Chondrocyte (in vitro differentiated cells): ENCODE measurements at regions not wholly inside any gene's neighbourhood (a gene's known extent, or its start where the extent isn't known, plus 50 kb on each side); places are given as distances from the start of the nearest gene placed in this dataset.

Experiments used
- DNase-seq: peaks from one replicate; pipeline ENCODE4 v3.0.0; 2021; ENCODE audit warnings: mixed read lengths, low spot score
- H3K27ac Mint-ChIP-seq: one replicate; pipeline ENCODE4 v1.8.0; 2021; ENCODE audit warnings: mild to moderate bottlenecking, moderate library complexity, mixed read lengths; ENCODE audit not compliant: unreplicated experiment
- H3K27me3 Mint-ChIP-seq: 2 replicates; pipeline ENCODE4 v1.8.0; 2021; ENCODE audit warnings: low read depth, mixed read lengths
- H3K36me3 Mint-ChIP-seq: 2 replicates; pipeline ENCODE4 v1.8.0; 2021; ENCODE audit warnings: low read depth, mixed read lengths
- H3K4me1 Mint-ChIP-seq: 2 replicates; pipeline ENCODE4 v1.8.0; 2021; ENCODE audit warnings: low read depth, mild to moderate bottlenecking, mixed read lengths
- H3K4me3 Mint-ChIP-seq: one replicate; pipeline ENCODE4 v1.8.0; 2021; ENCODE audit warnings: mild to moderate bottlenecking, moderate library complexity, mixed read lengths; ENCODE audit not compliant: unreplicated experiment
- H3K9me3 Mint-ChIP-seq: 2 replicates; pipeline ENCODE4 v1.8.0; 2021; ENCODE audit warnings: low read depth, mixed read lengths
- CTCF ChIP-seq: fragments of 200-600 bp; sonication (generic); IDR thresholded peaks from 2 replicates; pipeline ENCODE4 v1.5.0; 2021; ENCODE audit warnings: antibody characterized with exemption, mild to moderate bottlenecking, moderate library complexity

- Mint-ChIP-seq H3K9me3 (peaks cover 15% of the 10 kb centered on the region), H3K36me3 (no peaks in the 10 kb centered on the region), H3K27me3 (no peaks in the 10 kb centered on the region), H3K4me1 (no peaks in the 10 kb centered on the region), H3K4me3 (no peak overlapping the region), H3K27ac (no peak overlapping the region)
- no peak for DNase-seq
- TF ChIP-seq CTCF = no peak
These were observed 194.2 kb upstream of the SLITRK2 start for GRCh38 chrX:145623453-145623852.

GRCh38 chrX:145630081-145630480, 187.5 kb upstream of the SLITRK2 start:
- no peaks in the 10 kb centered on the region for H3K36me3 Mint-ChIP-seq
- H3K9me3 Mint-ChIP-seq = peaks cover 32% of the 10 kb centered on the region
- no peak overlapping the region for H3K4me3 Mint-ChIP-seq
- TF ChIP-seq CTCF = no peak
- H3K4me1 Mint-ChIP-seq = no peaks in the 10 kb centered on the region
- no peaks in the 10 kb centered on the region for H3K27me3 Mint-ChIP-seq
- peak; percentile 56 for DNase-seq
- no peak overlapping the region for H3K27ac Mint-ChIP-seq

- peak; percentile 93 for DNase-seq
- H3K27ac Mint-ChIP-seq = no peak overlapping the region
- no peaks in the 10 kb centered on the region for H3K4me1 Mint-ChIP-seq
- H3K9me3 Mint-ChIP-seq = peaks cover 41% of the 10 kb centered on the region
- no peaks in the 10 kb centered on the region for H3K36me3 Mint-ChIP-seq
- TF ChIP-seq CTCF = no peak
- no peak overlapping the region for H3K4me3 Mint-ChIP-seq
- no peaks in the 10 kb centered on the region for H3K27me3 Mint-ChIP-seq
These were observed 186.7 kb upstream of the SLITRK2 start for GRCh38 chrX:145630806-145631435.

GRCh38 chrX:145631461-145631951, 186.1 kb upstream of the SLITRK2 start:
- peaks cover 43% of the 10 kb centered on the region for H3K9me3 Mint-ChIP-seq
- H3K4me3 Mint-ChIP-seq = no peak overlapping the region
- H3K4me1 Mint-ChIP-seq = no peaks in the 10 kb centered on the region
- no peaks in the 10 kb centered on the region for H3K36me3 Mint-ChIP-seq
- no peak overlapping the region for H3K27ac Mint-ChIP-seq
- DNase-seq = peak; percentile 75
- no peaks in the 10 kb centered on the region for H3K27me3 Mint-ChIP-seq
- no peak for TF ChIP-seq CTCF

GRCh38 chrX:145654486-145654885, 163.1 kb upstream of the SLITRK2 start:
- H3K9me3 Mint-ChIP-seq = peaks cover 32% of the 10 kb centered on the region
- no peak for DNase-seq
- H3K27ac Mint-ChIP-seq = no peak overlapping the region
- H3K36me3 Mint-ChIP-seq = no peaks in the 10 kb centered on the region
- H3K27me3 Mint-ChIP-seq = no peaks in the 10 kb centered on the region
- H3K4me1 Mint-ChIP-seq = no peaks in the 10 kb centered on the region
- no peak overlapping the region for H3K4me3 Mint-ChIP-seq
- no peak for TF ChIP-seq CTCF
